GM23338 (cell line): ENCODE measurements at regions not wholly inside any gene's neighbourhood (a gene's known extent, or its start where the extent isn't known, plus 50 kb on each side); places are given as distances from the start of the nearest gene placed in this dataset.
"Not testable (repeated sequence)": the region's sequence is repeated elsewhere in the genome, so short reads cannot be mapped to it uniquely, and the experiment has no call there.

Experiments used
- ATAC-seq: fragments of 200-7000 bp; cut with Tn5 transposase; 3 replicates; pipeline ENCODE4 v1.9.1; 2020
- DNase-seq: peaks from one replicate; pipeline ENCODE4 v3.0.0-alpha.2; 2015; ENCODE audit warnings: low spot score
- H2AFZ ChIP-seq: fragments of 200-600 bp; sonication (generic); 2 replicates; pipeline ENCODE4 v1.8.0; 2016; ENCODE audit warnings: antibody characterized with exemption, mild to moderate bottlenecking, moderate library complexity
- H3F3A ChIP-seq: fragments of 200-600 bp; sonication (generic); replicated peaks from 2 replicates; pipeline ENCODE4 v1.8.0; 2017; ENCODE audit warnings: antibody characterized with exemption, mixed run types, low read depth
- H3K27ac ChIP-seq: fragments of 200-600 bp; sonication (generic); 2 replicates; pipeline ENCODE4 v1.6.1; 2016; ENCODE audit warnings: low read depth
- H3K27me3 ChIP-seq: fragments of 200-600 bp; sonication (generic); 2 replicates; pipeline ENCODE4 v1.8.0; 2016; ENCODE audit warnings: mild to moderate bottlenecking, mixed run types, moderate library complexity; ENCODE audit not compliant: insufficient read depth
- H3K36me3 ChIP-seq: fragments of 200-600 bp; sonication (generic); 2 replicates; pipeline ENCODE4 v1.8.0; 2016; ENCODE audit warnings: mild to moderate bottlenecking; ENCODE audit not compliant: insufficient read depth
- H3K4me1 ChIP-seq: fragments of 200-600 bp; sonication (generic); 2 replicates; pipeline ENCODE4 v1.8.0; 2016; ENCODE audit warnings: mild to moderate bottlenecking, moderate library complexity; ENCODE audit not compliant: insufficient read depth
- H3K4me2 ChIP-seq: fragments of 200-600 bp; sonication (generic); 2 replicates; pipeline ENCODE4 v1.7.1; 2017; ENCODE audit warnings: mixed run types
- H3K4me3 ChIP-seq: fragments of 200-600 bp; sonication (generic); 2 replicates; pipeline ENCODE4 v1.6.1; 2016; ENCODE audit warnings: mixed run types
- H3K79me2 ChIP-seq: fragments of 200-600 bp; sonication (generic); replicated peaks from 2 replicates; pipeline ENCODE4 v1.8.0; 2017; ENCODE audit warnings: mild to moderate bottlenecking; ENCODE audit not compliant: insufficient read depth
- H3K9me2 ChIP-seq: fragments of 200-600 bp; sonication (generic); 2 replicates; pipeline ENCODE4 v1.8.0; 2017; ENCODE audit not compliant: insufficient read depth
- H4K20me1 ChIP-seq: fragments of 200-600 bp; sonication (generic); replicated peaks from 2 replicates; pipeline ENCODE4 v1.8.0; 2017; ENCODE audit warnings: mild to moderate bottlenecking; ENCODE audit not compliant: insufficient read depth
- H3K27ac Mint-ChIP-seq: 2 replicates; pipeline ENCODE4 v1.8.0; 2020; ENCODE audit warnings: inconsistent platforms, mild to moderate bottlenecking, moderate library complexity, mixed read lengths
- H3K27me3 Mint-ChIP-seq: 3 replicates; pipeline ENCODE4 v1.8.0; 2022; ENCODE audit warnings: low read depth, mild to moderate bottlenecking, moderate library complexity, mixed read lengths, inconsistent platforms; ENCODE audit not compliant: insufficient read depth, poor library complexity
- H3K36me3 Mint-ChIP-seq: 3 replicates; pipeline ENCODE4 v1.8.0; 2021; ENCODE audit warnings: low read depth, mild to moderate bottlenecking, inconsistent platforms, moderate library complexity, mixed read lengths
- H3K4me1 Mint-ChIP-seq: 3 replicates; pipeline ENCODE4 v1.8.0; 2020; ENCODE audit warnings: mild to moderate bottlenecking, inconsistent platforms, mixed read lengths
- H3K4me3 Mint-ChIP-seq: 3 replicates; pipeline ENCODE4 v1.8.0; 2021; ENCODE audit warnings: moderate library complexity, mild to moderate bottlenecking, inconsistent platforms, mixed read lengths
- H3K9me3 Mint-ChIP-seq: 3 replicates; pipeline ENCODE4 v1.8.0; 2020; ENCODE audit warnings: moderate library complexity, mild to moderate bottlenecking, inconsistent platforms, mixed read lengths
- CREB1 ChIP-seq: fragments of 250-450 bp; sonication (Bioruptor Pico); IDR thresholded peaks from 2 replicates; pipeline ENCODE4 v1.5.0; 2020; ENCODE audit warnings: low read depth, mild to moderate bottlenecking, moderate library complexity
- TF ChIP-seq, protein P1 (sequence below), 2 experiments: fragments of 200-600 bp in 1 of 2; sonication (generic) in 1 of 2; conservative IDR thresholded peaks; 2 replicates each; pipeline versions ENCODE4 v1.5.1 to v1.6.1; 2016 to 2017; ENCODE audit warnings: antibody characterized with exemption in 2 of 2, low read depth in 2 of 2, mild to moderate bottlenecking in 2 of 2, moderate library complexity in 1 of 2
- TF ChIP-seq, protein P2 (sequence below): IDR thresholded peaks from 2 replicates; pipeline ENCODE4 v1.6.1; 2016; ENCODE audit warnings: antibody characterized with exemption

DNA sequence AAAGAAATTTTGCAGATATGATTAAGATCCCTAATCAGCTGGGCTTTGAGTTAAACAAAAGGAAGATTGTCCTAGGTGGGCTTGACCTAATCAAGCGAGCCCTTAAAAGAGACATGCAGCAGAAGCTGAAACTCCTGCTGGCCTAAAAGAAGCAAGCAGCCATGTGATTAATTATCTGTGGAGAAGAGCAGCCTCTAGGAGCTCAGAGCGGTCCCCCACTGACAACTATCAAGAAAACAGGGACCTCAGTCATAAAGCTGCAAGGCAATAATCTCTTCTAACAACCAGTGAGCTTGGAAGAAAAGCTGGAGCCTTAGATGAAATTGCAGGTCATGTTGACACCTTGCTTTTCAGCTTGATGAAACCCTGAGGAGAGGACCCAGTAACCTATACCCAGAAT lies 288.9 kb upstream of the CLEC14A start:
- no peak overlapping the region for H3K27ac Mint-ChIP-seq
- Histone ChIP-seq H3K79me2 (no peaks in the 10 kb centered on the region), H3K27ac (no peak overlapping the region), H3F3A (no peaks in the 10 kb centered on the region), H3K4me2 (no peak overlapping the region), H3K4me1 (no peaks in the 10 kb centered on the region), H3K27me3 (no peaks in the 10 kb centered on the region), H3K36me3 (no peaks in the 10 kb centered on the region), H3K4me3 (no peak overlapping the region), H4K20me1 (no peaks in the 10 kb centered on the region), H2AFZ (no peak overlapping the region), H3K9me2 (no peaks in the 10 kb centered on the region)
- no peaks in the 10 kb centered on the region; the same call in 2 of the 3 replicates for H3K9me3 Mint-ChIP-seq
- no peak for DNase-seq
- peaks cover 1% of the 10 kb centered on the region for H3K27me3 Mint-ChIP-seq
- H3K36me3 Mint-ChIP-seq, result peaks cover 2% of the 10 kb centered on the region; the same call in 1 of the 3 replicates
- no peak overlapping the region for H3K4me3 Mint-ChIP-seq
- no peak for TF ChIP-seq CREB1
- TF ChIP-seq, protein P1, sequence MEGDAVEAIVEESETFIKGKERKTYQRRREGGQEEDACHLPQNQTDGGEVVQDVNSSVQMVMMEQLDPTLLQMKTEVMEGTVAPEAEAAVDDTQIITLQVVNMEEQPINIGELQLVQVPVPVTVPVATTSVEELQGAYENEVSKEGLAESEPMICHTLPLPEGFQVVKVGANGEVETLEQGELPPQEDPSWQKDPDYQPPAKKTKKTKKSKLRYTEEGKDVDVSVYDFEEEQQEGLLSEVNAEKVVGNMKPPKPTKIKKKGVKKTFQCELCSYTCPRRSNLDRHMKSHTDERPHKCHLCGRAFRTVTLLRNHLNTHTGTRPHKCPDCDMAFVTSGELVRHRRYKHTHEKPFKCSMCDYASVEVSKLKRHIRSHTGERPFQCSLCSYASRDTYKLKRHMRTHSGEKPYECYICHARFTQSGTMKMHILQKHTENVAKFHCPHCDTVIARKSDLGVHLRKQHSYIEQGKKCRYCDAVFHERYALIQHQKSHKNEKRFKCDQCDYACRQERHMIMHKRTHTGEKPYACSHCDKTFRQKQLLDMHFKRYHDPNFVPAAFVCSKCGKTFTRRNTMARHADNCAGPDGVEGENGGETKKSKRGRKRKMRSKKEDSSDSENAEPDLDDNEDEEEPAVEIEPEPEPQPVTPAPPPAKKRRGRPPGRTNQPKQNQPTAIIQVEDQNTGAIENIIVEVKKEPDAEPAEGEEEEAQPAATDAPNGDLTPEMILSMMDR (conservative IDR thresholded peaks at IDR 0.05; ENCODE audit: low read depth in 2 of 2), result no peak
- TF ChIP-seq, protein P2, sequence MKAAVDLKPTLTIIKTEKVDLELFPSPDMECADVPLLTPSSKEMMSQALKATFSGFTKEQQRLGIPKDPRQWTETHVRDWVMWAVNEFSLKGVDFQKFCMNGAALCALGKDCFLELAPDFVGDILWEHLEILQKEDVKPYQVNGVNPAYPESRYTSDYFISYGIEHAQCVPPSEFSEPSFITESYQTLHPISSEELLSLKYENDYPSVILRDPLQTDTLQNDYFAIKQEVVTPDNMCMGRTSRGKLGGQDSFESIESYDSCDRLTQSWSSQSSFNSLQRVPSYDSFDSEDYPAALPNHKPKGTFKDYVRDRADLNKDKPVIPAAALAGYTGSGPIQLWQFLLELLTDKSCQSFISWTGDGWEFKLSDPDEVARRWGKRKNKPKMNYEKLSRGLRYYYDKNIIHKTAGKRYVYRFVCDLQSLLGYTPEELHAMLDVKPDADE, result no peak
- no peak; the same call in 2 of the 3 replicates for ATAC-seq
- H3K4me1 Mint-ChIP-seq, result no peaks in the 10 kb centered on the region; the same call in 2 of the 3 replicates

DNA sequence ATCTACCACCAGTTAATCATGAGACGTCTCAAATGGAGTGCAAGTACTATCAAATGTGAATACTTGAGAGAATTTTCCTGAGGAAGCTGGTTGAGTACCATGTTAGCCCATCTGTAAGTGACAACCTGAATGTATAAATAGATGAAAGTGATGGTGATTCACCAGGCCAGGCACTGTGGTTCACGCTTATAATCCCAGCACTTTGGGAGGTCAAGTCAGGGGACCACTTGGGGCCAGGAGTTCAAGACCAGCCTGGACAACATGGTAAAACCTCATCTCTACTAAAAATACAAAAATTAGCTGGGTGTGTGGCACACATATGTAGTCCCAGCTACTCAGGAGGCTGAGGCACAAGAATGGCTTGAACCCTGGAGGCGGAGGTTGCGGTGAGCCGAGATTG lies 288.0 kb upstream of the CLEC14A start:
- not testable (repeated sequence) for H3K9me2 ChIP-seq, H3K36me3 Mint-ChIP-seq, H3K36me3 ChIP-seq, H3K4me3 ChIP-seq, H3K27ac Mint-ChIP-seq, H3K27me3 ChIP-seq, ATAC-seq, H3K27me3 Mint-ChIP-seq, DNase-seq, H3K9me3 Mint-ChIP-seq, H3K27ac ChIP-seq, H3F3A ChIP-seq, H3K79me2 ChIP-seq, H3K4me2 ChIP-seq, H3K4me3 Mint-ChIP-seq, H2AFZ ChIP-seq, H3K4me1 ChIP-seq, H4K20me1 ChIP-seq, H3K4me1 Mint-ChIP-seq

GRCh38 chr14:38538053-38538452 lies 282.2 kb upstream of the CLEC14A start:
- H3K27ac Mint-ChIP-seq, H4K20me1 ChIP-seq, H3K4me1 ChIP-seq, H3K36me3 ChIP-seq, H3K4me1 Mint-ChIP-seq, DNase-seq, H3K9me3 Mint-ChIP-seq, H3K27me3 Mint-ChIP-seq, H3F3A ChIP-seq, H3K27me3 ChIP-seq, H2AFZ ChIP-seq, H3K36me3 Mint-ChIP-seq, H3K4me3 ChIP-seq, H3K4me2 ChIP-seq, H3K9me2 ChIP-seq, H3K27ac ChIP-seq, ATAC-seq, H3K79me2 ChIP-seq, H3K4me3 Mint-ChIP-seq: not testable (repeated sequence)
